NCI-H82 (cell line): ENCODE measurements at regions not wholly inside any gene's neighbourhood (a gene's known extent, or its start where the extent isn't known, plus 50 kb on each side); places are given as distances from the start of the nearest gene placed in this dataset.
"Not testable (repeated sequence)": the region's sequence is repeated elsewhere in the genome, so short reads cannot be mapped to it uniquely, and the experiment has no call there.

Experiments used
- DNase-seq: peaks from one replicate; lab custom pipeline; 2025; lab: John Stamatoyannopoulos, UW

DNA sequence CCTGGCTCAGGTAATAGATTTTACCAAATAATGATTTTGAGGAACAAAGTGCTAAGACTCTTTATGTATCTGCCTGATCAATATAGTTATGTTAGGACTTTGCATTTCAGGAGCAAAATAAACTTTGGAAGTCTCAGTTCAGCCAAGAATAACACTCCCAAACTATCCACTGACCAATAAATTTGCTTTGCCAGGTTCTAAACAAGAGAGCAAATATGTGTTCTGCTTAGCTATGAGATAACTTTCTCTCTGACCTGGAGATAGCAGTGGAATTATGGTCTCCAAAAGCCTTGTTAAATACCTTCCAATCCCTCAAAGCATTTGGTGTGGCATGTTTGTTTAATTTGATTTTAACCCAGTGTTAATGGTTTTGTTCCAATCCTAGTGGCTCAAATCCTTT, 1541.1 kb downstream of the FAM181B start:
- DNase-seq: no peak

DNA sequence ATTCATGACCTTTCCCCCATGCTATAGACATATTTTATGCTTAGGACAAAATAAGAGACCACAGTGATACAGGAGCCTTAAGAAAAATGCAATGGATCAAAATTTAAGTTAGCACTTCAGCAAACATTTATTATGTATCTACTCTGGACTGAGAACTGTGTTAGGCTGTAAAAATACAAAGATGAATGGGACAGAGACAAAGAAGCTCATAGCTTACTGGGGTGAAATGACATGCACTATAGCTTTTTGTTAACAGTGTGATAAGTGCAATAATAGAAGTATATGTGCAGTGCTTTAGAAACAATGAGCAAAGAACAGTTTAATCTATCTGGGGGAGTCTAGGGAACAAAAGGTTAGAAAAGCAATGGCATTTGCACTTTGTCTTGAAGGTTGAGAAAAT, 1543.1 kb downstream of the FAM181B start:
- DNase-seq: no peak

DNA sequence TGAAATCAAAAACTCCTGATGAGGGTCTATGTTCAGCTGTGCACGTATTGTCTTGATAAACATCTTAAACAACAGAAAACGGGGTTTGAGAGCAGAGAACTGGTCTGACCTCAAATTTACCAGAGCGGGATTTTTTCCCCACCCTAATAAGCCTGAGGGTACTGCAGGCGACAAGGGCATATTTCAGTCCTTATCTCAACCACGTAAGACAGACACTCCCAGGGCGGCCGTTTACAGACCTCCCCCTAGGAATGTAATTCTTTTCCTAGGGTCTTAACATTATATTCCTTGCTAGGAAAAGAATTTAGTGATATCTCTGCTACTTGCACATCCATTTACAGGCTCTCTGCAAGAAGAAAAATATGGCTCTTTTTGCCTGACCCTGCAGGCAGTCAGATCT, 1546.6 kb downstream of the FAM181B start:
- DNase-seq: not testable (repeated sequence)

DNA sequence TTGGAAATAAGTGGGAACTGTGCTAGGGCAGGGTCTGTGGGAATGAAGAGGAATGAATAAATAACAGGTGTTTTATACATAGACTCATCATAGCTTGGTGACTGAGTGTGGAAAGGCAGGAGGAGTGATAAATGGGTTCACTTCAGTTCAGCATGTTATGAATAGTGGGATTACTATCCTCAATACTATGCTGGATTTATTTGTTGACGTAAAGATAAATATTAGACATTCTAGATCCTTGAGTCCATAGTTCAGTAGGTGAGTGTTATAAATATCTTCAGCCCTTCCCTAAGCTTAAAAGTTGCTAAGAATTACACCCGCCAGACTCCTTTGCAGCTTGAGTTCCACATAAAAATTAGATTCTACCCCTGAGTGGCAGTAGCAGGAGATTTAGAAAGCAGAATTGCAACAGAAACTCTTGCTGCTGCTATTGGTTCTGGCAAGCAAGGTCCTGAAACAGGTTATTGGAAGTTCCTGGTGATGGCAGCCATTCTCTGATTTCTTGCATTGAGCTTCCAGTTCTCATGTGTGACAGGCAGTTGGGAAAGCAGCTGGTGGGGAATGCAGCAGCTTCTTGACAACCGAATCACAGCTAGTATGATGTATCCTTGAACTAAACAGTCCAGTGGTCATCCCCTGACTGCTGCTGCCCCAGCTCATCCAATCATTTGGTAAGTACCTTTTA, 1558.9 kb downstream of the FAM181B start:
- DNase-seq: no peak

DNA sequence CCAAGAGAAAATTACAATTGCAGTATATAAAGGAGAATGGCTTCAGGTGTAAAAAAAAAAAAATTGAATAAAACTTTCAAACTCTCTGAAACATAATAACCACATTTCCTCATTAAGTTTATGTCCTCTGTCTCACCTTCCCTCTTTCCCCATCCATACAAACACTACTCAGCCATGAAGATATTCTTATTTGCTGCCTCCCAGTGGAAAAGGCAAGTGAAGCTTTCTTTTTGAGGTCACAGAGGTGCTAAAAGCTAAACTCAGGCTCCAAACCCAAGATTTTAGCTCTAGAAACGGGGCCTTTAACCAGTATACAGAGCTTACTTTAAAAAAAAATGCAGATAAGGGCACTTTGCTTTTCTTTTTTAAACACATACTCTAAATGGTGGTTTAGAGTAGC, 1568.5 kb downstream of the FAM181B start:
- DNase-seq: peak; percentile 21

DNA sequence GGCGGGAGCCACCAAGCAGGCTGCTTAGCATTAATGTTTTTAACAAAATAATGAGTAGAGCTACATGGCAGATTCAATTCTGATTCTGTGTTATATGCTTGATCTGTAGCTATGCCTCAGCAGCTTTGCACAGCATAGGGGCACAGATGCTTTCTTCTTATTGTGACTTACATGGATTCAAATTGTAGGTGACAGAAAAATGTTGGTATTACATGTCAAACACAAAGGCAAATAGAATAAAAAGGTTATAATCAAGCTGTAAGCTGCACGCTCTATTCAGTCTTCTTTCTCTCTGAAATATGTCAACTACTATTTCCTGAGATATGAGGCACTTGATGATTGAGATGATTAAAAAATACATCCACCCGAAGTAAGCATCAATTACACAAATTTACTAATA, 1573.8 kb downstream of the FAM181B start:
- no peak for DNase-seq

DNA sequence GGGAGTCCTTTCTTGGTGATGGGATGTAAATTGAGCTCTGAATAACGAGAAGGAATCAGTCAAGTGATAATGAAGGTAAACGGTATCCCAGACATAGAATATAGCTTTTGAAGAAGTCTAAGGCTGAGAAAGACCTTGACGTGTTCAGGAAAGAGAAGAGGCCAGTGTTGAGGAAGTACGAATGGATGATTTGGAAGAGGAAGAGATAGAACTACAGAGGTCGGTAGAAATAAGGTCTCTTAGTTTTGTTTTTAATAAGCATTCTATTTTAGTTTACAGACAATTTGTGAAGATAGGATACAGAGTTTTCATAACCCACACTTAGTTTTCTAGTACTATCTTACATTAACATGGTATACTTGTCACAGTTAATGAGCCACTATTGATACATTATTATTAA, 1598.1 kb downstream of the FAM181B start:
- DNase-seq: no peak

DNA sequence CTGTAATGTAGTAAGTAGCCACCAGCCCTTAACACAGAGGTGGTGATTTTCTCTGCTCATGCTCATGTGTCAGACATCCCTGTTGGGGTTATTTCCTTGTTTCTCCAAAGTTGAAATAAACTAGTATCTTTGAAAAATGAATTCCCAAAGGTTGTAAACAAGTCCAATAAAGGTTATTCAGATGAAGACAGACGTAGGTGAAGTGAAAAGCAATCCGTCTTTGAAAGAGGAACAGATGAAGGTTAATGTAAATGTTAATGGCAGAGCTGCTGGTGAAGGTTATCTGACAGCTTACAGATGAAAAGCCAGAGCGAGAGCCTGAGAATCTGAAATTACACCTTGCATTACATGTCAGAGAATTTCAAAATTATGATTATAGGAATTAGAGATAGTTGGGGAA, 1604.0 kb downstream of the FAM181B start:
- no peak for DNase-seq

DNA sequence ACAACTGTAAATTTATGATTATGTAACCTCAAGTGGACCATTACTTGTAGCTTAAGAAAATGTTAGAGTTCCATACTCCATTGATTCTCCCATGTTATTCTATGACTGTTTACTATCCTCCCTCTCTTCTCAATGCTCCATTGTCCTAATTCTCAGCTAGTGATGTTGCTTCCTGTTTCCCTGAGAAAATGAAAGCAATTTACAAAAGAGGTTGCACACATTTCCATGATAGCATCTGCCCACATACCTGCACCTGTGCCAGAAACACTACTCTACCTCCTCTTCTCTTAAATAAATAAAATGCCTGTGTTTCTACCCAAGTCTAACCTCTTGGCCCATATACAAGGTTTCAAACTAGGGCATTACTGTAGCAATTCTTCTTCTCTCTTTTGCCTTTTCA, 1620.9 kb downstream of the FAM181B start:
- no peak for DNase-seq

DNA sequence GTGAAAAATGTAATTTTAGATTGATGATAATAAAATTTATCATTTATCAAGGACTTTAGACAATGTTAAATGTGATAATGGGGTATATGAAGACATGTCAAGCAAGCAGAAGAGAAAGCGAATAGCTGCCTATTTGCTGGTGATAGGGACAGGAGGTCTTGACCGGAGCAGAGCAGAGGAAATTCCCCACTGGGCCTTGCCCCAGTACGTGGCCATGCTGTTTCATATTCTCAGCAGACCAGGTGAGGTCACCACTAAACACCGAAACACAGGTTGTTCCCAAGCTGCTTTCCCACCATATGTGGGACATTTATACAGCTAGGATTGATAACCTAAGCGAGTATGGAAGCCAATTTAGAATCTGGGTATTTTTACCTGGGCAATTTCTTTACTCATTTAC, 1629.6 kb downstream of the FAM181B start:
- DNase-seq: no peak

DNA sequence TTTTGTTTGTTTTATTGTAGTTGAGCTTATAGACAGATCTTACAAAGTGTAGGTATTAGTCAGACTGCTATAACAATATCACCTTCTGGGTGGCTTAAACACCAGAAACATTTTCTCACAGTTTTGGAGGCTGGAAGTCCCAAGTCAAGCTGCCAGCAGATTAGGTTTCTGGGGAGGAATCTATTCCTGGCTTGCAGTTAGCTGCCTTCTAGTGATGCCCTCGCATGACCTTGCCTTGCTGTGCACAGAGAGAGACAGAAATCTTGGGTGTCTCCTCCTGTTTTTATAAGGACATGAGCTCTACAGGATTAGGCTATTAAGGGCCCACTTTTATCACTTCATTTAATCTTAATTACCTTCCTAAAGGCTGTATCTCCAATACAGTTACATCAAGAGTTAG, 1635.2 kb downstream of the FAM181B start:
- peak; percentile 81 for DNase-seq

DNA sequence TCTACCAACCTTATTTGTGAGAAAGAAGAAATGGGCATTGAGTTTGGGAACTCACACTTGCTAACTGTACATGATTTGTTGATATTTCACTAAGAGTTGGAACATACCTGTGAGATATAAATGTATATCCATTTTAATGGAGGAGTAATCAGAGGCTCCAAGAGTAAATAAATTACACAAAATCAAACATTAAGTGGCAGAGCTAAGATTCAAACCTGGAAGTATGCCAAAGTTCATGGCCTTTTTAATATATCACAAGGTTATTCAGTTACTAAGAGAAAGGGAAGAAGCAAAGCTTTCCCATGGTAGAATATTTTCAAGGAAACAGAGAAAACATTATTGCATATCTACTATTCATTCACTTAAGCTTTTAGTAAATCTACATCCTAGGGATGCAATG, 1641.1 kb downstream of the FAM181B start:
- DNase-seq: no peak

DNA sequence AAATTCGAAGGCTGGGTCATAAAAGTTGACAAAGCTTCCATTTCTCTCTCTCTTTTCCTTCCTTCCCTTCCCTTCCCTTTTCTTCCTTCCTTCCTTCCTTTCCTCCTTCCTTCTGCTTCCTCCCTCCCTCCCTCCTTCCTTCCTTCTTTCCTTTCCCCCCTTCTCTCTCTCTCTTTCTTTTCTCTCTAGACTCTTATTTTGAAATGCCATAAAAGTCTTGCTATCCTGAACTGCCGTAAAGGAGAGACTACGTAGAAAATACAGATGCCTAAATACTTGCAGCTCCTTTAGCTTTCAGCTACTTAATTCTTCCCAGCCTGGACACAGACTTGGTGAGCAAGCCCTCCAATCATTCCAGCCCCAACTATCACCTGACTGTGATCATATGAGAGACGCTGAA, 1644.4 kb downstream of the FAM181B start:
- DNase-seq: no peak

DNA sequence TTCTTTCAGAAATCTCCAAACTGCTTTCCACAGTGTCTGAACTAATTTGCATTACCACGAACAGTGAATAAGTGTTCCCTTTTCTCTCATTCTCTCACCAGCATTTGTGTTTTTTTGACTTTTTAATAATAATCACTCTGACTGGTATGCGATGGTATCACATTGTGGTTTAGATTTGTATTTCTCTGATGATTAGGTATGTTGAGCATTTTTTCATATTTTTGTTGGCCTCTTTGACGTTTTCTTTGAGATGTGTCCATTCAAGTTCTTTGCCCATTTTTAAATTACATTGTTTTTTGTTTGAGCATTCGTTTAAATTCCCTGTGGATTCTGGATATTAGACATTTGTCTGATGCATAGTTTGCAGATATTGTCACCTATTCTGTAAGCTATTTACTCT, 1639.6 kb upstream of the TENM4 start:
- DNase-seq: no peak

DNA sequence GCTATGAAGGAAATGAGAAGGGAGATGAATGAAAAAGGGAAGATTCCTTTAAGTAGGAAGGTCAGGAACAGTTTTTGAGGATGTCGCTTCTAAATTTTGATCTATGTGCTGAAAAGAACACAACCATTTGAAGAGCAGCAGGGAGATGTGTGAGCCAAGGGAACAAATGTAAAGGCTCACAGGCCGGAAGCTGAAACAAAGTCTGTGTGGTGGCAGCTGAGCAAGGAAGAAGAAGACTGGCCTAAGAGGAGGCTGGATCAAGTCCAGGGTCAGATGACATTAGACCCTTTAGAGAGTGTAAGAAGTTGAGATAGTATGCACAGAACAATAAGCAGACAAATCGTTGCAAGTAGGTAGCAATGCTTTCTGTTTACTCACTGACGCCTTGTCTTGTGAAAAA, 1631.4 kb upstream of the TENM4 start:
- no peak for DNase-seq

DNA sequence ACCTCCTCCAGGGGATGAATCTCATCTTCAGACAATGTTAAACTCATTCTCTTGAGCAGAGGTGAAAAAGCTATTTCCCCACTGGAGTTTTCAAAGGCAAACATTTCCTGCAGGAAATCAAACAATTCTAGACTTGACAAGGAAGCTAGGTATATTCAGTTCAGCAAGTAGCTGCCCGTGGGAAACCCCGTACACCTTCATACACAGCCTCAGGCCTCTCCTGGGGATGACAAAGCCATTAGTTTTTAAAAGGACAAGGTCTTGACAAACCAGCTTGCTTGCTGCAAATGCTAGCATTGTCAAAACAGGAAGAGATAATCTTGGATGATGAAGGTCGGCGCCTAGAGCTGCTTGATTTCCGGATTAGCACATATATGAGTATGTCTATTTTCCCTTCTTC, 1630.8 kb upstream of the TENM4 start:
- peak; percentile 90 for DNase-seq

DNA sequence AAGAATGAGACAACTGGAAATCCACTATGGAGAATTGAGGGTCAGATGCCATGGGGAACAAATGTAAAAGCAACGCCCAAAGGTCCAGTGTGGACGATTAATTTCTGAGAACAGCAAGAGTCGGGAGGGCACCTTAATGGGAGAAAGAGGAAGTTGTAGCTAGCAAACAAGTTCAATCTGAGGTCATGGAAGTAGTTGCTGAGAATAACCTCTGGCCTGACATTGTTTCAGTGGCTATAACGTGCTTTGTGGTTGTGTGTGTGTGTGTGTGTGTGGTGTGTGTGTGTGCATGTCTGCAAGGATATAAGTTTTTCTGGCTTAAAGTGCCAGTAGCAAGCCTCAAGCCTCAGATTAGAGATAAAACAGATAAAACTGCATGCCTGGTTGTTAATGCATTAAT, 1630.1 kb upstream of the TENM4 start:
- DNase-seq: no peak

DNA sequence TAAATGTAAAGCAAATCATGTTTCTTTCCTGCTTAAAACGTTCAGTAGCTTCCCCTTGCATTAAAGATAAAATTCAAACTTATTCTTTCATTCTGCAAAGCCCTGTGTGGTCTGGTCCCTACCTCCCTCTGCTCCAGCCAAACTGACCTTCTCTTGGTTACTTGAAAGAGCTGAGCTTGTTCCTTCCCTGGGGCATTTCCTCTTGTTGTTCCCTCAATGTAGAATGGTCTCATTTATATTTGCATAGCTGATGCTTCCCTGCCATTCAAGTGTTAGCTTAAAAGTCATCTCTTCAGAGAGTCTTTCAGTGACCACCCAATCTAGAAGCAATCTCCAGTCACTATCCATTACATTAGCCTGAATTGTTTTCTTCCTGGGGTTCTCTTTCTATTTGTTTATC, 1618.5 kb upstream of the TENM4 start:
- DNase-seq: no peak

DNA sequence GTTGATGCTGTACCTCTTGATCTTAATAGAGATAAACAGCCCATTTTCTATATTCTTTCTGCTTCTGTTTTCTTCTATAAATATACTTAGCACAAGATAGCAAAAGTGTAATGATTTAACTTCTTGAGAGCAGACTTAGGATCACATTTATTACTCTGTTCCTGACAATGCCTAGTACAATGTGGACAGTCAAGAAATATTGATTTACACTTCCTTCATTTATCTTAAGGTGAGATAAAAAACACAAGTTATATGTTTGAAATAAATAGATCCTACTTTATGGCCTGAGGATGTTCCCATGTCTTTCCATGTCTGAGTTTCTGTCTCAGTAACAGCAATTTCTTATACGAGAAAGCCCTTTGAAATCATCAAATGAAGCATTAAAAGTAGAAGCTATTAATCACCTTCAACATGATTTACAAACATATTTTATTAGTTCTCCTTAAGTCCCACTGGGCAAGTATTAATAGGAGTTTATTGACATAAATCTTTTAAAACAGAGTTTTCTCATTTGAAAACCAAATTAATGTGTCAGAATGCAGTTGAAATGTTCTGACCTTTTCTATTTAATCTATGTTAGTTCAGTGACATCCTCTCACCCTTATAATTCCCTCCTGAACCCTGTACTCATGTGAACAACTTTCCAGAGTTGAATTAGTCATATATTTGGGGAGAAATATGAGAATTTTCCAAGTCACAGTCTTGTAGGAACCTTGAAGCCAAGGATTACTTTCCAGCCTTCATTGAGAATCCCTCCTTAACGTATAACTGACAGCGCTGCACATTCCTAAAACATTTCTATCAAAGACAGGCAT, 1611.7 kb upstream of the TENM4 start:
- no peak for DNase-seq

DNA sequence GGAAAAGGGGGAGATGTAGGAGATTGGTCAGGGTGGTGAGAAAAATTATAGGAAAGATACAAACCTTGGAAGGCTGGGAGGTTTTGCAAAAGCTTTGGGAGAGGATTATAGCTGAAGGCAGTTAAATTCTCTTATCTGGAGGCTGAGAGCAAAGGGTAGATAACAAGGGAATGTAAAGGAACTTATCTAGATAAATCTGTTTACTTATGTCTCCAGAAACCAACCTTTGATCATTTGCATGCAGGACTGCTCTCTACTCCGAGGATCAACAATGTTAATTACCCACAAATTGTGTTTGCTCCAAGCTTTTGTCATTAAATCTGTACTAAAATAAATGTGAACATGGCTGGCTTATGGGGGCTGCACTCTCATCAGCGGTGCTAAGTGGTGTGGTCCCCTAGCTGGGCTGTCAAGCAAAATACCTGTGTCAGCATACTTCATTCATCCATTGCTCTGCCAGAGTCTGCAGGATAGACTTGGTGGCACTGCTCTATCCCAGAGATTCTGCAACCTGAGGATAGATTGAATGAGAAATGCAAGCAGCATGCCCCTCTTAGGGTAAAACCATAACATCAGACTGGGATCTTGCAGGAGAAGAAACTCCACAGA, 1599.2 kb upstream of the TENM4 start:
- no peak for DNase-seq

DNA sequence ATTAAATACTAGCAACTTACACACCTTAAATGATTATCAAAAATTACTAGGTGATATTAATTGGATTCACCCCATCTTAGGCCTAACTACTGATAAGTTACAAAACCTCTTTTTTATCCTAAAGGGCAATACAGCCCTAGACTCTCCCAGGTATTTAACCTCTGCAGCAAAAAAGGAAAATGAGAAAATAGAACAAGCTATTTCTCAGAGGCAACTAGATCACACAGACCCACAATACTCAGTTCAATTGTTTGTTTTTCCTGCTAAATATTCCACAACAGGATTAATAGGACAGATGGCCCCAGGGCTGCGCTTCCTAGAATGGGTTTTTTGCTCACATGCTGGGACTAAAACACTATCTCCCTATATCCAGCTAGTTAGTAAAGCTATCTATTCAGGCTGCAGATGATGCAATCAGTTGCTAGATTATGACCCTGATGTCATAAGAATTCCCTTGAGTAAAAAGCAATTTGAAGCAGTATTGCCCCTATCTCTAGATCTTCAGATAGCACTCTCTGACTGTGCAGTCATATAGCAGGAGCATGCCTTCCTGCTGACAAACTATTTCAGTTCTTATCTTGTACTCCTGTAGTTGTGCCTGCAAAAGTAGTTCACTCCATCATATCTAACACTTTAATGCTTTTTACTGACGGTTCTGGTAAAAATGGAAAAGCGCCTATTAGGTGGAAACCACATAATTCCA, 1595.5 kb upstream of the TENM4 start:
- DNase-seq: no peak

DNA sequence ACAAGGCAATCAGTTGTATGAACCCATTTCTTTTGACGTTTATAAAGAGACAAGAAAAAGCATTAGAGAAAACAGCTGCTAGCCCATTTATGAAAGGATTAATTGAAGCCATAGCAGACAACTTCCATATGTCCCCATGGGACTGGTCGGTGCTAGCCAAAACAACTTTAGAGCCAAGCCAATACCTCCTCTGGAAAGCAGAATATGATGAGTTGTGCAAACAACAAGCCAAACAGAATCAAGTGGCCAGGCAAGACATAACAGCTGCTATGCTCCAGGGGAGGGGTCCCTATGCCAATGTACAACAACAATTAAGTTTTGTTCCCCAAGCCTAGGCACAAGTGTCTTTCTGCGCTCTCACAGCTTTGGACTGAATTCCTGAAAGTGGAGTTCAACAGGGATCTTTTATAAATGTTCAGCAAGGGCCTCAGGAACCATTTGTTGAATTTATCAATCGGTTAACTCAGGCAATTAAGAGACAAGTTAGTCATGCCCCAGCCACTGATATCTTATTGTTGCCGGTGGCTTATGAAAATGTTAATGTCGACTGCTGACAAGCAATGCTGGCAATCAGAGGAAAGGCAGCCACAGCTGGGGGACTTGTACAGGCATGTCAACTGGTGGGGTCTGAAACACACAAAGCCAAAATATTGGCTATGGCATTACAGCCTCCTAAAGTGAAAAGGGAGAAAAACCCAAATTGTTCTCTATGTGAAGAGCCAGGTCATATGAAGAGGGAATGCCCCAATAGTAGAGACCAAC, 1593.1 kb upstream of the TENM4 start:
- peak; percentile 15 for DNase-seq
